NCI-H1092 (cell line): ENCODE measurements at regions not wholly inside any gene's neighbourhood (a gene's known extent, or its start where the extent isn't known, plus 50 kb on each side); places are given as distances from the start of the nearest gene placed in this dataset.

ENCODE experiments used
- DNase-seq: peaks from one replicate; lab custom pipeline; 2025; lab: John Stamatoyannopoulos, UW

DNA sequence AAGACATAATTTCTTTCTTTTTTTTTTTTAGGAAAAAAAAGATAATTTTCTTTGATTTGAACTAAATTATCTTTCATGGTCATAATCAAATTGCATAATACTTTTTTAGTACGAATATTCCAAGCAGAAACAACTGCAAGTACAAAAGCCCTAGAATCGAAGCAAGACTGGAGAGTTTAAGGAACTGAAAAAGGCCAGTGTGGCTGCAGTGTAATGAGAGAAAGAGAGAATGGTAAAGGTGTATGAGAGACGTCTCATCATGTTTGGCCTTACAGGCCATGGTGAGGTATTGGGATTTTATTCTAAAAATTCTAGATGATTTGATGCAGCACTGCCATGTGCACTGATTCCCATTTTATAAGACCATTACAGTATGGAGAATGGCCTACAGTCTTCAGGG is 180.9 kb downstream of the SUCNR1 start:
- DNase-seq: no peak

DNA sequence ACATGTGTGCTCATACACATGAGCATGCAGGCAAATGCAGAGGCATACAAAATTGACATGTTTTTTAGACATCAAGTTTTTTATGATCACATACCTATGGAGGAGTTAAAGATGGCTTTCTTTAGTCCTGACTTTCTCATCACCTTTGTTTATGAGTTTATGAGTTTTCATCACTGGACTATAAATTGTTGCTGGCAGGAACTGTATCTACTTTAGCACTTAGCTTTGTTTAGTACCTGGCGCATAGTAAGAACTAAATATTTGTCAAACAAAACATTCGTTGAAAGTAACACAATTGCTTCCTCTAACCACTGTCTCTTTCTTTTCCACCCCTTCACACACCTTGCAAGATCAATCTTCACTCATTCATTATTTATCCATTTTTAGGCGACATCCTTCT is 182.6 kb downstream of the SUCNR1 start:
- DNase-seq: no peak

DNA sequence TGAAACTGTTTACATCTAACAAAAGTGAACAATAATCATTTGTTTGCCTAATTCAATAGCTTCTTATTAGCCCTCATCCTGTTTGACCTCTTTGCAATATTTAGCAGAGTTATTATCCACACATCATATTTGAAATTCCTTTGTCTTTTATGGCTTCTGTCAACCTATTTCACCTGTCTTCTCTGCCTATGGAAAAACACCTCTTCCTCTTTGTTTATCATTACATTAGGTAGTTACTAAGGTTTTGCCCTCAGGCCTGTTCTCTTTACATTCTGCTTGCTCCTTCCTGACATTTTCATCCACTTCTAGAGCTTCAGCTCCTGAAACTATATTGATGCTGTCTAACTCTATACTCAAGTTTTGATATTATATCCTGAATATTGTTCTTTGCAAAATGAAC is 183.0 kb downstream of the SUCNR1 start:
- no peak for DNase-seq

DNA sequence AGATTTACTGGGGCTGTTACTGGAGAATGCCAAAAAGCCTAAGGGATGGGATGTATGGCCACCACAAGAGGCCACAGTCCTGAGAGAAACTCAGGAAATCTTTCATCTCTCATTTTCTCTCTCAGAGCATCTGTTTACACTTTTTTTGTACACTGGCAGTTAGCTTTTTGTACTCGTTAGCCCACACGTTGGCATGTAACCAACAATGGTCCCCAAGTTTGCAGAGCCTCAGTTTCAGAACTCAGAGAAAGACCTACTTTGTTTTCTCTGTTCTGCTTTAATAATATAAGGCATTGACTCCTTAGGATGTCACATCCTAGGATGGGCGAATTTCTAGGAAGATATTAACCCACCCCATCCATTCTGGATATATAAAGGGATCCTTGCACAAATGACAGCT is 183.5 kb downstream of the SUCNR1 start:
- DNase-seq: no peak

DNA sequence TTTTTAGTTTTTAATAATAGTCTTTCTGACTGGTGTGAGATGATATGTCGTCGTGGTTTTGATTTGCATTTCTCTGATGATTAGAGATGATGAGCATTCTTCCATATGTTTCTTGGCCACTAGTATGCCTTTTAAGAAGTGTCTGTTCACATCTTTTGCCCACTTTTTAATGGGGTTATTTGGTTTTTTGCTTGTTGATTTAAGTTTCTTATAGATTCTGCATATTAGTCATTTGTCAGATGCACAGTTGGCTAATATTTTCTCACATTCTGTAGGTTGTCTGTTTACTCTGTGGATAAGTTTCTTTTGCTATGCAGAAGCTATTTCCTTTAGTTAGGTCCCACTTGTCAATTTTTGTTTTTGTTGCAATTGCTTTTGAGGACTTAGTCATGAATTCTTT is 185.4 kb downstream of the SUCNR1 start:
- no peak for DNase-seq

DNA sequence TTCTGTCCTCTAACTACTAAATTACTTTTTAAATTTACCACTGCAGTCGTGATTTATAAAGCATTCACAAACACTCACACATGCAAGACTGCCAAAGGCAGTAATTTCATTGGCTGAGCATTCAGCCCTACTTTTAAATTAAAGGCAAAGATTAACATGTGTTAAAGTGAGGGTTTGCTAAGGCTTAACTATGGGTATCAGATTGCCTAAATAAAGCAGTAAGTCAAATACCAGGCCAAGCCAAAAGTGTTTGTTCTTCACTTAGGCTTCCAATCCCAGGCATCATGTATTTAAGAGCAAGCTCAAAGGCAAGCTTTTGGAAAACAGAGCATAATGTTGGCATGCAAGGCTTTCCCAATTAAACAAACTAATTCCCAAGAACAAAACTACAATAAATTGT is 187.3 kb downstream of the SUCNR1 start:
- peak; percentile 68 for DNase-seq

DNA sequence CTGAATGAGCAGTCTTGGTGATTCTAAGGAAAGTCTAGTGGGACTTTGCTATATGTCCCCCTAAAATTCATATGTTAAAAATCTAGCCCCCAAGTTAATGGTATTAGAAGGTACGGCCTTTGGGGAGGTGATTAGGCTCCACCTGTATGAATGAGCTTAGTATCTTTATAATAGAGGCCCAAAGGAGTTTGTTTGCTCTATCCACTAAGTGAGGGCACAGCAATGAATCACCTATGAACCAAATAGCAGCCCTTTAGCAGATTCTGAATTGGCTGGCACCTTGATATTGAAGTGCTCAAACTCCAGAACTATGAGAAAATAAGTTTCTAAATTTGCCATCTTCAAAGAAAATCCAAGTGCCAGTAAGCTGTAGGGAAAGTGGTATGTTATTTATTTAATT is 187.9 kb downstream of the SUCNR1 start:
- DNase-seq: no peak

DNA sequence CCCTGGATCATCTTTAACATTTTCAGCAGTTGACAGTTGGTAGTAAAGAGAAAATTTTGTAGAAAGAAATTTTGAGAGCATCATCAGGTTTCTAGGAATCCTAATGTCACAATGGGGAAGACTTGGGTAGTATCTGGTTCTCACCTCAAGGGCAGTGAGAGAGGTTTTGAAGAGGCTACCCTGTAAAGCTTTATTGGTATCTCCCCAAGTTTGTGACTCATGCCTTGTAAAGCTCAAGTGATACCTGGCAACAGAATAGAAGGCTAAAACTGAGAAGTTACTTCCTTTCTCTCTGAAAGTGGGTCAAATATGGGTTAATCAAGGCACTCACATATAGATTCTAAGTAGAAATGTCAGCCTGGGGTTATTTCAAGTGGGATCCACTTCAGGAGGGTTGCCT is 196.4 kb downstream of the SUCNR1 start:
- no peak for DNase-seq

DNA sequence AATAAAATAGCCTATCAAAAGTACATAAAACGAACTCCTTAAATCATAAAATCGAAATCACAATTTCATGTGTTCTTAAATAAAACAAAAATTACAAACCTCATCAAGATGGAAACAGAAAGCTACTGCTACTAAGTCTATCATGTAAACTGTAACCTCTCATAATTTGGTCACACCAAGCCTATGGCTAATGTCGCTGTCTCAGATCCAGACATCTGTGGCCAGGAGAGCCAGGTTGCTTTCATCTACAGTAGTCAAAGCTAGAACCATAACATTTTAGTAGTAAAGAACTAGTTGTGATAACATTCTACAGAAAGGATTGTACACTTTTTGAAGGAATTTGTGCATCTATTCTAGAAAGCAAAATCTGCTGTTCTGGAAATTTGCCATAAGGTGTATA is 197.4 kb upstream of the MBNL1 start:
- no peak for DNase-seq

DNA sequence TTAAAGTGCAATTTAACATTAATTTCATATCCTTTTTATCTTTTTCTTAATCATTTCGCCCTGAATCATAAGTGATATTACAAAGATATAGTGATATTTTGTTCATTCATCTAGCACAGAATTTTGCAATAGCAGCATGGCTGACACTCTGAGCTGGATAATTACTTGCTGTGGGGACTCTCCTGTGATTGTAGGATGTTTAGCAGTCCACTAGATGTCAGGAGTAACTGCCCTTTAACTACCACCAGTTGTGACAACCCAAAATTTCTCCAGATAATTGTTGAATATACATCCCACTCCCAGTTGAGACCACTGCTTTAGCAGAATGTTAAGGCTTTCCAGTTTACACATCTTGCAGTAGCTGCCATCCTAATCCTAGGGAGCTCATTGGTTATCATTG is 196.8 kb upstream of the MBNL1 start:
- no peak for DNase-seq

DNA sequence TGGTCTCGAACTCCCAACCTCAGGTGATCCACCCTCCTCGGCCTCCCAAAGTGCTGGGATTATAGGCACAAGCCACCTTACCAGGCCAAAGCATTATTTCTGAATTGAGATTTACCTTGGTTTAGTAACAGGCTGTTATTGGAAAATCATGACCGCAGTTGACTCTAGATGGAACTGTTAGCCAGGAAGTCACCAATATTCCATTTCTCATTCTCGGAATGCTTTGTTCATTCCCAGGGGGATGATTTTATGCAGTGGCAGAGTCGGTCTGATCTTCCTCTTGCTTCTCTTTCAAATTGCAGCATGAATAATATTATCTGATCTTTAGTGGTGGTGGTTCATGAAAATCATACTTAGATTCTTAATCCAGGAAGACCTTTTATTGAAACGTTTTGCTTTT is 195.5 kb upstream of the MBNL1 start:
- no peak for DNase-seq

DNA sequence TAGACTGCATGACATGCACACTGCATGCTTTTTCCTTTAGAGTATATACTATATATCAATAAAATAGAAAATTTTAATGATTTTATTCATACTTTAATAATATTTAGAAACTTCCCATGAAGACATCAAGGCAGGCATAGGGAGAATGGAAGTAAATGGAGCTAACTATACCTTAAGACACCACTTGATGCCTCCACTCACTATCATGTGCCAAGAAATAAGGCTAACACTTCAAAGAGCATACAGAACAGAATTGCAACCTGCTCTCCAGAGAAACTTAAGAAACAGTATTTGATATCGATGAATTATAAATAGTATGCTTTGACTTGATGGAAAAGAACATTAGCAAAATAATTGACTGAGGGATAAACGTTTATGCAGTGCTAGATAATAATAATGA is 192.6 kb upstream of the MBNL1 start:
- no peak for DNase-seq

DNA sequence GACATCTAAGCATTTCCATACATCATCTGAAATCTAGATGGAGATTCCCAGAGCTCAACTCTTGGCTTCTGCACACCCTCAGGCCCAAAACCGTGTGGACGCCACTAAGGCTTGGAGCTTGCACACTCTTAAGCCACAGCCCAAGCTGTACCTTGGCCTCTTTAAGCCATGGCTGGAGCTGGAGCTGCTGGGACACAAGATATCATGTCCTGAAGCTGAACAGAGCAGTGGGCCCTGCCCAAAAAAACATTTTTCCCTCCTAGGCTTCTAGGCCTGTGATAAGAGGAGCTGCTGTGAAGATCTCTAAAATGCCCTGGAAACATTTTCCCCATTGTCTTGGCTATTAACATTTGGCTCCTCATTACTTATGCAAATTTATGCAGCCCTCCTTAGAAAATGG is 188.7 kb upstream of the MBNL1 start:
- no peak for DNase-seq

DNA sequence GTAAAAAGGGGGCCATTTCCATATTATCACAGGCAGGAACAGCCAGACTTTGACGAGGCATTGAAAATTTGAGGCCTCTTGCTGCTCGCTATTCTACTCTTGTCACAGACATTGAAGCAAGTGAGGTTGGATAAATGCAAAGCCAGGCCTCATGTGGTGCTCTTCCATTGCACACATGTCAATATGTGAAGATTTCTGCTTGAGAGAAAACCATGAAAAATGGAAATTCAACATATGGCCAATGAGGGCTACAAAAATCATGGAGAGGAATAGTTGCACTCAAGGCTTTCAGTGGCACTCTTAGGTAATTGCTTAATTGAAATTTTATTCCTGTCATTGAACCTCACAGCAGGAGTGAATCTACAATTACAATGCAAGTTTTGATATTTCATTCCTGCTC is 185.6 kb upstream of the MBNL1 start:
- DNase-seq: peak; percentile 6

DNA sequence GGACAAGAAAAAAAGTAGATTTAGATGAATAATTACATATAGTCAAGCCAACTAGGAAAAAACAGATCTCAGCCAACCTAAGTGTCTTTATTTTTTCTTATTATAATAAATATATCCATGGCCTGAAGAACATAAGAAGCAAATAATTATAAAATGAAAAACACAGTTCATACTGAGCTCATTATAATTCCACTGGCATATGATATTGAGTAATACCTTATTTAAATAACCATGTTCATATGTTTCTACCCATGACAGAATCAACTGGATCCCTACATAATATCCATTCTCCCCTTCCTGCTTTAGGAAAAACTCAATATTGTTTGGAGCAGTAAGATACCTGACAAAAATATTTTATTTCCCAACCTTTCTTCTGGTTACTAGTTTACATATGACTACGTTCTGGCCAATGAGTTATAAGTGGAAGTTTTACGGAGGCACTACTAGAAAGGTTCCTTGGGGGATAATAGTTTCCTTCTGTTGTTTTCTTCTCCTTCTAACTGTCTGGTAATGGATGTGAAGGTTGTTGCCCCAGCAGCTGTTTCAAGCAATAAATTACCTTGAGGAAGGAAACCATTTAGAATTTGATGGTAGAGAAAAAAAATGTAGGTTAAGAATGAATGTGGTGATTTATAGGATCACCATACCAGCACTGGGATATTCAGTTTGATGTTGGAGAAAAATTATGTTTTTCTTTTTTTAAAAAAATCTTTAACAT is 184.1 kb upstream of the MBNL1 start:
- DNase-seq: no peak

DNA sequence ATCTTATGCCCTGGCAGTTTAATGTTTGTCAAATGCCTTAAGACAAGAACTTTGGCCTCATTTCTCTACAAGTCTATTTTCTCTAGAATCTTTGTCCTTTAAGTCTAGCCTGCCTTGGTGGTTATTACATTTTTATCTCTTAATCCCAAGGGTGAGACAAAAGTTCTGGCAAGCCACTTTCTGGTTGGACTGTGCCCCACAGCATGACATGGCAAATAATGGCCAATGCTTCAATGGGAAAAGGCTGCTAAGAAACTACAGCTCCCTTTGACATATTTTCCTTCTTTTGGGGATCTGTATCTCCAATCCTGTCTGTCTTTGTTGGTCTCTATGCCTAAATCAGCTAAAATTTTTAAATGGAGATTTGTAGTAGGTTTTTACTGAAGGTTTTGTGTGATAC is 181.6 kb upstream of the MBNL1 start:
- DNase-seq: no peak

DNA sequence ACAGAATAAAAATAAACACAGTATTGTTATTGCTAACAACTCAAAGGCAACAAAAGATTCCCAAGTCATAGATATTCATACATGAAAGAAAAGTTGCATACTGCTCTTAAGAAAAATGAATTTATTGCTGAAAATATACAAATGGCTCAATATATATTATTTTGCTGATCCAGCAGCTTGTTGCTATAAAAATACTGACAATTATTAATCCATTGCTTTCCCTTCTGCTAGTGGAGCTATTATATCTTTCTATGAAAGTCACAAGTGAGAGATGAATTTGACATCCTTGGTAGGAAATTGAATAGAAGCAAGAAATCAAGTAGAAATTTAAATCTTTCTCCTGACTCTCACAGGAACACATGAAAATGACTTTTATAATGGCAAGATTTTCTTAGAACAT is 179.2 kb upstream of the MBNL1 start:
- no peak for DNase-seq

DNA sequence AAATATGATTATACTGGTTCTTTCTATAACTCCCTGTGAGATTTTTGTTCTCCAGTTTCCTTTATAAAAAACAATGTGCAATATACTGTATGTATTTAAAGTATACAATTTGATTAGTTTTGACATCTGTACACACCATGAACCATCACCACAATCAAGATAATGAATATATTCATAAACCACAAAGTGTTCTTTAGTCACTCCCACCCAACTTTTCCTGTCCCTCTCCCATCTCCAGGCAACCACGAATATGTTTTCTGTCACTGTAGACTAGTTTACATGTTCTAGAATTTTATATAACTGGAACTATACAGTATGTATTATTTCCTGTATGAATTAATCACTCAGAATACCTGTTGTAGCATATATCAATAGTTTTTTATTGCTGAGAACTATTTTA is 177.0 kb upstream of the MBNL1 start:
- no peak for DNase-seq

DNA sequence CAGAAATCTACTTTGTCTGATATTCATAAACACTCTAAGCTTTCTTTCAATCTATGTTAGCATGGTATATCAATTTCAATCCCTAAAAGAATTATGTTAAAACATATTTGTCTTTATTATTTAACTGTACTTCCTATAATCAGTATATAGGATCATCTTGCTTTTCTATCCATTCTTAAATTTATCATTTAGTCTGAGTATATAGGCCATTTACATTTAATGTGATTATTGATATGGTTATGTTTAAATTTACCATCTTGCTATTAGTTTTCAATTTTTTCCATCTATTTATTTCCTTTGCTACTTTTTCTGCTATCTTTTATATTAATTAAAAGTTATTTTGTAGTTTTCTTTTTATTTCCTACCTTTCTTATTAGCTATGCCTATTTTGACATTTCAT is 174.8 kb upstream of the MBNL1 start:
- DNase-seq: no peak

DNA sequence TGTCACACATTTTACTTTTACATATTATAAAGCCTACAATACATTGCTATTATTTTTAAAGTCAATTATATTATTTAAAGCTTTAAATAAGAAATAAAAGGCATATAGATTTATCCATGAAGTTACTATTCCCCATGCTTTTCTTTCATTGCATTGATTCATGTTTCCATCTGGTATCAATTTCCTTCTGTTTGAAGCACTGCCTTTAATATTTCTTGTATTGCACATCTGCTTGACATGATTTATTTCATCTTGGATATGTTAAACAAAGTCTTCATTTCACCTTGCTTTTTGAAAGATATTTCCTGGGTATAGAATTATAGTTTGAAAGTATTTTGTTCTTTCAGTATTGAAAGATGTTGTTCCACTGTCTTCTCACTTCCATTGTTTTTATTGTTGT is 174.3 kb upstream of the MBNL1 start:
- DNase-seq: no peak

DNA sequence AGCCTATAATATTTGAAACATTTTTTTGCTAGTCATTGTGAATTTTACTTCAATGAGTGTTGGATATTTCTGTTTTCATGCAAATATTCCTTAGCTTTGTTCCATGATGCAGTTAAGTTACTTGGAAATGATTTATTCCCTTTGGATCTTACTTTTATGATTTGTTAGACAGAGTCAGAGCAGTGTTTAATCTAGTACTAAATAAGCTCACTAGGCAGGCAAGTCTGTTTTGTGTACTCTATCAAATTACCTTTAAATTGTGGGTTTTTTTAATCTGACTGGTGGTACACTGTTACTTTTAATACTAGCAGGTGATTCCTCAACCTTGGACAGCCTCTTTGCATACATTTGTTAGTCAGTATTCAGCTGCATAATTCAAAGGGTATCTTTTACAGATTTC is 173.3 kb upstream of the MBNL1 start:
- no peak for DNase-seq

DNA sequence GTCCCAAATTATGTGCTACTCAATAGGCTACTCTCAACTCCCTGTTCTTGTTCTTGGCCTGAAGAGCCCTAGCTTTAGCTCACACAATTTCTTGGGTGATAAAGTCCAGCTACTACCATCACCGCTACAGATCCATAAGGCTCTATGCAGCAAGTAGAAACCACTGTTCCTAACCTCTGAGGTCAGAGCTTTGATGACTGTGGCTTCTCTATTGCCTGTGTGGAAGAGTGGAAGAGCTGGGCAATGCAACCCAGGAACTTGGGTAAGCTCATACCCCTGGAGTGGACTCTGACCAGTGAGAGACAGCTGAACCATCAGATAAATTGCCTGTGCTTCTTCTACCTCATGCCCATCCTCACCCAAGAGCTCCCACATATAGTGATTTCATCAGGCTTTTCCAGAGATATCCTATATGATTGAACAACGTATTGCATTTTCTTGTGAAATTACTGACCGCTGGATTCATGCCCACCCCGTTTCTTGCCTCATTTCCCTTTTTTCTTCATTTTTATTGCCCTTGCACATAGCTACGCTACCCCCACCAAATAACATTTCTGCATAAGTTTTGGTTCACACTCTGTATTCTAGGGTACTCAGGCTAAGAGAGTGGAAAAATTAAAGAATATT is 172.3 kb upstream of the MBNL1 start:
- DNase-seq: no peak

DNA sequence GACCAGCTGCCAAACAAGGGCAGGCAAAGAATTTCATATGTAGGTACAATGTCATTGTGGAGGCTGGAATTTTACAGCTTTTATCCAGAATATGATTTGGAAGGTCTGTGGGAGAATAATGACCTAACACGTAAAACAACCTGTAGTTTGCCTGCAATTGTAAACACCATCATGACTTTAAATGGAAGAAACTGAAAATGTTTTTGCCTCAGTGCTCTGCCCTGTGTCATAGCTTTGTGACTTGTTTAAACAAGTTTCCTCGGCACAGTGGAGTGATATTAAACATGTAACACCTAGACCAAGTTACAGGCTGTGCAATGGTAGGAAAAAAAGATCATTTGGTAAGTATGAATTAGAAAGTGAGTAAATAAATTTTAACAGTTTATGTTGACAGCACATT is 171.6 kb upstream of the MBNL1 start:
- no peak for DNase-seq

DNA sequence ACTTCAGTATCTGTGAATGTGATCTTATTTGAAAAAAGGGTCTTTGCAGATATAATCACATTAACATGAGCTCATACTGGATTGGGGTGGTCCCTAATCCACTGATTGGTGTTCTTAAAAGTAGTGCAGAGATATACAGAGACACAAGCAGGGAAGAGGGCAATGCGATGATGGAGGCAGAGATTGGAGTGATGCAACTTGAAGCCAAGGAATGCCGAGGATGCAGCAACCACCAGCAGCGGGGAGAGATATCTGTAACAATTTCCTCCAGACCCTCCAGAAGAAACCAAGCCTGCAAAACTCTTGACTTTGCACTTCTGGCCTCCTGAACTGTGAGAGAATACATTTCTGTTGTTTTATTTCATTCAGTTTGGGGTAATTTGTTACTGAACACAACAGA is 171.0 kb upstream of the MBNL1 start:
- no peak for DNase-seq
